Fibroblast of the aortic adventitia (primary cell): ENCODE measurements at regions not wholly inside any gene's neighbourhood (a gene's known extent, or its start where the extent isn't known, plus 50 kb on each side); places are given as distances from the start of the nearest gene placed in this dataset.

Experiments used
- DNase-seq: peaks from one replicate; pipeline ENCODE4 v3.0.0-alpha.2; 2010; ENCODE audit warnings: low read depth
- H3K4me3 ChIP-seq: 2 replicates; pipeline ENCODE4 v1.5.1; 2011; ENCODE audit warnings: low read depth, mild to moderate bottlenecking, control low read depth, low read length, moderate library complexity
- TF ChIP-seq, protein P1 (sequence below): IDR thresholded peaks from 2 replicates; pipeline ENCODE4 v1.5.1; 2011; ENCODE audit warnings: mild to moderate bottlenecking, low read length, control low read depth, inconsistent platforms; ENCODE audit not compliant: insufficient read depth

DNA sequence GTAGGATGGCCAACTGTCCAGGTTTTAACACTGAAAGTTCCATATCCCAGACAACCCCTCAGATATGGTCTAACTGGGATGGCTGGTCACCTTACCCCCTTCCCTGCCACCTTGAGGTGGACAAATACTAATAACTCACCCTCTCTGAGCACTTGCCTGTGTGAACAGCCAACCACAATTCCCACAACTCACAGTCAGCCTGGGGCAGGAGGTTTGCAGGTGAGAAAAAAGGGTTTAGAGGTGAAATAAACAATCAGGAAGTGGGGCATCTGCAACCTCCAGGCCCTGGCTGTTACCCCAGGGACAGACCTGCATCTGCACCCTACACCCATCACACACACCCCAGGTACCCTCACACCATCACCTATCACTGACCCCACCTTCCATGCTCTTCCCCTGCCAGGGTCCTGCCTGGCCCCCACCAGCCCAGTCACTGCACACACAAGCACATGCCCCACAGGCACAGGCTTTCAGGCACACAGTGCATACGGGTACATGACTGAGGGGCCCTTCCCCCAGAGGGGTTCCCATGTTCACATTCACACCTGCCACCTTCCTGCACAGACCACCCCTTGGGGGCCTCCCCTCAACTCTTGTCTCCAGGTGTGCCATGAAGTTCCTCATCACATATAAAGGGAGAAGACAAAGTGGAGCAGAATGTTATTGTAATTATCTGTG, 679.5 kb downstream of the MATN1 start:
- no peak for DNase-seq
- TF ChIP-seq, protein P1, sequence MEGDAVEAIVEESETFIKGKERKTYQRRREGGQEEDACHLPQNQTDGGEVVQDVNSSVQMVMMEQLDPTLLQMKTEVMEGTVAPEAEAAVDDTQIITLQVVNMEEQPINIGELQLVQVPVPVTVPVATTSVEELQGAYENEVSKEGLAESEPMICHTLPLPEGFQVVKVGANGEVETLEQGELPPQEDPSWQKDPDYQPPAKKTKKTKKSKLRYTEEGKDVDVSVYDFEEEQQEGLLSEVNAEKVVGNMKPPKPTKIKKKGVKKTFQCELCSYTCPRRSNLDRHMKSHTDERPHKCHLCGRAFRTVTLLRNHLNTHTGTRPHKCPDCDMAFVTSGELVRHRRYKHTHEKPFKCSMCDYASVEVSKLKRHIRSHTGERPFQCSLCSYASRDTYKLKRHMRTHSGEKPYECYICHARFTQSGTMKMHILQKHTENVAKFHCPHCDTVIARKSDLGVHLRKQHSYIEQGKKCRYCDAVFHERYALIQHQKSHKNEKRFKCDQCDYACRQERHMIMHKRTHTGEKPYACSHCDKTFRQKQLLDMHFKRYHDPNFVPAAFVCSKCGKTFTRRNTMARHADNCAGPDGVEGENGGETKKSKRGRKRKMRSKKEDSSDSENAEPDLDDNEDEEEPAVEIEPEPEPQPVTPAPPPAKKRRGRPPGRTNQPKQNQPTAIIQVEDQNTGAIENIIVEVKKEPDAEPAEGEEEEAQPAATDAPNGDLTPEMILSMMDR, result no peak
- H3K4me3 ChIP-seq, result no peak overlapping the region

DNA sequence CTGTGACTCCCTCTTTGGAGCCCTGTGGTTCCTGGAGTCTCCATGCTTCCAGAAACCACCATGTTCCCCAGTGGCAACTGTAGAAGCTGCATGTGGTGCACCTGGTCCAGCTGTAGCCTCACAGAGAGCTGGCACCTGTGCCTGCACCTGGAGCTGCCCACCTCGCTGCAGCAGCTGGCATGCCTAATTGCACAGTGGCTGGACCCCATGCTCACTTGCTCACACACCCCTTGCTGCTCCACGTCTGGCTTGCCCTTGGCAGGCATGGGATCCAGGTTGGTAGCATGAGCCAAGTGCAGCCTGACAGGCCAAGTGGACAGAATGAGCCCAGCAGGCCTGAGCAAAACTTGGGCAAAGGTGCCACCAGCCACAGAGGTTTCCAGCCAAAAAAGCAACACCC, 680.1 kb downstream of the MATN1 start:
- DNase-seq, result no peak
- TF ChIP-seq, protein P1, result no peak

DNA sequence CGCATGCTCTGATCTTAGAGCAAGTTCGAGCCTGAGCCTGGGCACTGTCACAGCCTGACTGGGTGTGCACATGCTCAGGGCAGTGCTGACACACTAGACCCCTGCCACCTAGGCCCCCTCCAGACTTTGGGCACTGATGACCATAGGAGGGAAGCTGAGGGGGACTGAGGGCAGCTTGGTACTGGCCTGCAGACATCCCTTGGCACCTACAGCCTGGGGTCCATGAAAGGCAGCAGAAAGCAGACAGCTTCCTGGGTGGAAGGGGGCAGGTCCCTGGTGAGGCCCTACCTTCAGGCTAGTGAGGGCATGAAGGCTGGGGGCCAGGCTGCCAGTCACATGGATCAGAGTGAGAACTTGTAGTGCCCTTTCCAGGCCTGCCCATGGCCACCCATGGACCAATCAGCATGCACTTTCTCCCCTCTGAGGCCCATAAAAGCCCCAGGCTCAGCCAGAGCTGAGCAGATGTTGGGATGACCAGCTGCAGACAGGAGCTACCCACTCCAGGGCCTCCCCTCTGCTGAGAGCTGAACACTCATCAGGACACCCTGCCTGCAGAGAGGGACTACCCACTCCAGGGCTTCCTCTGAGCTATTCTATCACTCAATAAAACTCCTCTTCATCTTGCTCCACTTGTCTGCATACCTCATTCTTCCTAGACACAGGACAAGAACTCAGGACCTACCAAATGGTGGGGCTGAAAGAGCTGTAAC, 680.8 kb downstream of the MATN1 start:
- TF ChIP-seq, protein P1, result no peak
- no peak for DNase-seq
- H3K4me3 ChIP-seq, result no peak overlapping the region

More for the DNA sequence above, 680.1 kb downstream of the MATN1 start:
- no peak overlapping the region for H3K4me3 ChIP-seq

DNA sequence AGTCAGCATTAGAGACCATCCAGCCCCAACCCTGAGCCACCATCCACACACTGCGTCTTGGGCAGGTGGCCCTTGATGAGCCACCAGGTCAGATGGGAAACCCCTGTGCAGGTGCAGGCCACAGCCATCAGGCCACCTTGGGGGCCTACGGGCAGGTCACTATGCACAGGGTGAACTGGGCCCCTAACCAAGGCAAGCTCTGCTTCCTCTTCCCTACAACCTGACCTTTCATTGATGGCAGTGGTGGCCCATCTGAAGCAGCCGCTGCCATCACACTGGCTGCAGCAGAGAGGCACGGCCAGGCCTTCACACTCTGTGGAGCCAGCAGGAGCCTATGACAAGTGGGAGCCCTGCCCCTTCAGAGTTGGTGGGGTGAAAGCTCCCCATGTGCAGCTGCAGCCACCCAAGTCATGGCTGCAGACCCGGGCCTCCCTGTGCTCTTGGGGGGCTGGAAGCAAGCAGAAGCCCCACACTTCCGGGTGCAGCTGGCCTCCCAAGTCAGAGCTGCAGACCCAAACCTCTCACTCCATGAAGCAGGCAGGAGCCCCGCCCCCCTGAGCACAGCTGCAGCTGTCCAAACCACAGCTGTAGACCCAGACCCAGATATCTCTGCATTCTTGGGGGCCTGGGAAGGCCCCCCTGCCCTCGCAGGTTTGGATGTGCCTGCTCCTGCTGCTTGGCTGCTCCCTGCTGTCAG, 681.5 kb downstream of the MATN1 start:
- TF ChIP-seq, protein P1, result no peak
- DNase-seq, result no peak
- no peak overlapping the region for H3K4me3 ChIP-seq

GRCh38 chr1:30040081-30041019, 683.0 kb downstream of the MATN1 start:
- DNase-seq, result no peak
- TF ChIP-seq, protein P1, result no peak
- H3K4me3 ChIP-seq, result no peak overlapping the region

GRCh38 chr1:30039354-30040080, 683.9 kb downstream of the MATN1 start:
- H3K4me3 ChIP-seq, result no peak overlapping the region
- DNase-seq, result no peak
- TF ChIP-seq, protein P1, result no peak
